GM18873 (cell line): ENCODE measurements at regions not wholly inside any gene's neighbourhood (a gene's known extent, or its start where the extent isn't known, plus 50 kb on each side); places are given as distances from the start of the nearest gene placed in this dataset.

Experiments used
- ATAC-seq: cut with Tn5 transposase; IDR thresholded peaks from one replicate; pipeline ENCODE4 v1.9.1; 2021; ENCODE audit warnings: mild to moderate bottlenecking, moderate library complexity, moderate number of reproducible peaks; ENCODE audit not compliant: unreplicated experiment, low FRiP score

- ATAC-seq, result no peak
Observed at GRCh38 chr18:70659036-70659925, 370.4 kb downstream of the SOCS6 start.

GRCh38 chr18:70653671-70654070, 364.8 kb downstream of the SOCS6 start:
- ATAC-seq, result no peak

GRCh38 chr18:70650878-70651277, 362.0 kb downstream of the SOCS6 start:
- ATAC-seq, result no peak

- ATAC-seq, result no peak
Observed at GRCh38 chr18:70649683-70650082, 360.8 kb downstream of the SOCS6 start.

GRCh38 chr18:70645971-70646370, 357.1 kb downstream of the SOCS6 start:
- no peak for ATAC-seq

- ATAC-seq, result no peak
Observed at GRCh38 chr18:70643812-70644211, 355.0 kb downstream of the SOCS6 start.

GRCh38 chr18:70641156-70641775, 352.4 kb downstream of the SOCS6 start:
- no peak for ATAC-seq

GRCh38 chr18:70640336-70640887, 351.6 kb downstream of the SOCS6 start:
- ATAC-seq, result no peak

GRCh38 chr18:70636991-70637390, 348.1 kb downstream of the SOCS6 start:
- ATAC-seq, result no peak

- no peak for ATAC-seq
Observed at GRCh38 chr18:70634576-70635147, 345.8 kb downstream of the SOCS6 start.

- ATAC-seq, result no peak
Observed at GRCh38 chr18:70627182-70627802, 338.4 kb downstream of the SOCS6 start.

GRCh38 chr18:70622622-70623419, 334.0 kb downstream of the SOCS6 start:
- no peak for ATAC-seq

GRCh38 chr18:70621710-70622109, 332.9 kb downstream of the SOCS6 start:
- no peak for ATAC-seq

- ATAC-seq, result no peak
Observed at GRCh38 chr18:70620837-70621612, 332.2 kb downstream of the SOCS6 start.

- no peak for ATAC-seq
Observed at GRCh38 chr18:70617020-70617763, 328.3 kb downstream of the SOCS6 start.

GRCh38 chr18:70600225-70600925, 311.5 kb downstream of the SOCS6 start:
- no peak for ATAC-seq

GRCh38 chr18:70598406-70598805, 309.6 kb downstream of the SOCS6 start:
- ATAC-seq, result no peak

- ATAC-seq, result no peak
Observed at GRCh38 chr18:70582981-70583380, 294.1 kb downstream of the SOCS6 start.
